SK-N-SH (cell line): ENCODE measurements at regions not wholly inside any gene's neighbourhood (a gene's known extent, or its start where the extent isn't known, plus 50 kb on each side); places are given as distances from the start of the nearest gene placed in this dataset.

Experiments
- EP300 ChIP-seq, 2 experiments: IDR thresholded peaks; 2 replicates each; pipeline versions ENCODE4 v1.4.0 to v1.6.1; 2012; ENCODE audit warnings: borderline replicate concordance in 1 of 2, low read depth in 1 of 2, low read length in 1 of 2
- FOXM1 ChIP-seq: IDR thresholded peaks from 2 replicates; pipeline ENCODE4 v1.4.0; 2012; ENCODE audit warnings: low read depth, mild to moderate bottlenecking
- JUND ChIP-seq: IDR thresholded peaks from 2 replicates; pipeline ENCODE4 v1.4.0; 2012
- MXI1 ChIP-seq: IDR thresholded peaks from 2 replicates; pipeline ENCODE4 v1.6.1; 2012; ENCODE audit warnings: mild to moderate bottlenecking, low read depth, low read length, improper control_type of control experiment
- NFIC ChIP-seq: IDR thresholded peaks from 2 replicates; pipeline ENCODE4 v1.4.0; 2012; ENCODE audit warnings: borderline replicate concordance
- RAD21 ChIP-seq: IDR thresholded peaks from 2 replicates; pipeline ENCODE4 v1.6.1; 2012; ENCODE audit warnings: mild to moderate bottlenecking, low read length
- SMC3 ChIP-seq: IDR thresholded peaks from 2 replicates; pipeline ENCODE4 v1.6.1; 2012; ENCODE audit warnings: low read depth, low read length, improper control_type of control experiment
- TAF1 ChIP-seq: IDR thresholded peaks from 2 replicates; pipeline ENCODE4 v1.6.1; 2012; ENCODE audit warnings: low read depth, mild to moderate bottlenecking, low read length, moderate library complexity, borderline replicate concordance
- YY1 ChIP-seq: IDR thresholded peaks from 2 replicates; pipeline ENCODE4 v1.4.0; 2012; ENCODE audit warnings: low read depth, mild to moderate bottlenecking
- TF ChIP-seq, protein P1 (sequence below): fragments of 200-600 bp; sonication (generic); IDR thresholded peaks from 2 replicates; pipeline ENCODE4 v1.6.1; 2017; ENCODE audit warnings: antibody characterized with exemption, mild to moderate bottlenecking, moderate library complexity
- TF ChIP-seq, protein P2 (sequence below): IDR thresholded peaks from 2 replicates; pipeline ENCODE4 v1.4.0; 2012; ENCODE audit warnings: low read depth, borderline replicate concordance

DNA sequence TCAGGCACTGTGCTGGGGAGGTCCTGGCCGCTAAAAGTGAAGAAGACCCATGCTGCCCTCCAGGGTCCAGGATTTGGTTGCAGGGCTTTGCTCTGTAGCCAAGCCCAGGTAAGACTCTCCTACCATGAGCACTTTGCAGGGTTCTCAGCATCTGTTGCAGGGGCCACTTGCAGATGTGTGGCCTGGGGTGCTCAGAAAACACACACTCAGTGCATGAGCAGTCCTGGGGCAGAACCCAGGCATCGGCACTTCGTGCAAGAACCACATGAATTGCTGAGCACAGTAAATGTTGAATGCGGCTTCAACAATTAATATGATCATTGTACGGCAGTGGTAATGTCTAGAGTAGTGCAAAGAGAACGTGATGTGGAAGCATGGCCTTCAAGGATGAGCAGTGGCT, 98.5 kb upstream of the SMIM21 start:
- TF ChIP-seq SMC3 (no peak), TAF1 (no peak), MXI1 (no peak), RAD21 (no peak), FOXM1 (no peak), NFIC (no peak), EP300 (IDR thresholded peaks at IDR 0.05; ENCODE audit: borderline replicate concordance in 1 of 2, low read depth in 1 of 2, low read length in 1 of 2) (no peak), YY1 (no peak), JUND (no peak)
- TF ChIP-seq, protein P1, sequence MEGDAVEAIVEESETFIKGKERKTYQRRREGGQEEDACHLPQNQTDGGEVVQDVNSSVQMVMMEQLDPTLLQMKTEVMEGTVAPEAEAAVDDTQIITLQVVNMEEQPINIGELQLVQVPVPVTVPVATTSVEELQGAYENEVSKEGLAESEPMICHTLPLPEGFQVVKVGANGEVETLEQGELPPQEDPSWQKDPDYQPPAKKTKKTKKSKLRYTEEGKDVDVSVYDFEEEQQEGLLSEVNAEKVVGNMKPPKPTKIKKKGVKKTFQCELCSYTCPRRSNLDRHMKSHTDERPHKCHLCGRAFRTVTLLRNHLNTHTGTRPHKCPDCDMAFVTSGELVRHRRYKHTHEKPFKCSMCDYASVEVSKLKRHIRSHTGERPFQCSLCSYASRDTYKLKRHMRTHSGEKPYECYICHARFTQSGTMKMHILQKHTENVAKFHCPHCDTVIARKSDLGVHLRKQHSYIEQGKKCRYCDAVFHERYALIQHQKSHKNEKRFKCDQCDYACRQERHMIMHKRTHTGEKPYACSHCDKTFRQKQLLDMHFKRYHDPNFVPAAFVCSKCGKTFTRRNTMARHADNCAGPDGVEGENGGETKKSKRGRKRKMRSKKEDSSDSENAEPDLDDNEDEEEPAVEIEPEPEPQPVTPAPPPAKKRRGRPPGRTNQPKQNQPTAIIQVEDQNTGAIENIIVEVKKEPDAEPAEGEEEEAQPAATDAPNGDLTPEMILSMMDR = no peak
- TF ChIP-seq, protein P2, sequence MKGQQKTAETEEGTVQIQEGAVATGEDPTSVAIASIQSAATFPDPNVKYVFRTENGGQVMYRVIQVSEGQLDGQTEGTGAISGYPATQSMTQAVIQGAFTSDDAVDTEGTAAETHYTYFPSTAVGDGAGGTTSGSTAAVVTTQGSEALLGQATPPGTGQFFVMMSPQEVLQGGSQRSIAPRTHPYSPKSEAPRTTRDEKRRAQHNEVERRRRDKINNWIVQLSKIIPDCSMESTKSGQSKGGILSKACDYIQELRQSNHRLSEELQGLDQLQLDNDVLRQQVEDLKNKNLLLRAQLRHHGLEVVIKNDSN = no peak
